ENCODE measurements at regions not wholly inside any gene's neighbourhood (a gene's known extent, or its start where the extent isn't known, plus 50 kb on each side); places are given as distances from the start of the nearest gene placed in this dataset.
A peak's percentile ranks its signal among the peaks of the same experiment; 100 is the strongest.

DNA sequence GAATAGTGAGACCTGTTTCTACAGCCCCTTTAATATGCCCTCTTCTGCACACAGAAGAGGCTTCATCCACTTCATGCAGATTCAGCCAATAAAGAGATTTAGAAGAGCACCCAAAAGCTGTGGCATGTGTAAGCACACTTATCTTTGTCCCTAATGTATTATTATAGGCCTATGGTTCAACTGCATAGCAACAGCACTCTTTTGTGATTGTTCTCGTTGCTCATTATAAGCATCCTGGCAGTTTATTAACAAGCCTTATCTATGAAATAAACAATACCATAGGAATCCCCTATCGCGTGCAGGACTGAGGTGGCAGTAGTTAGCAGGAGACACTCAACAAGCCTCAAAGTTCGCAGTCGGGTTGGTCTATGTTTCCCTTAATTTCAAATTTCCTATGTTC, 138.5 kb upstream of the BEND6 start:
- Histone ChIP-seq H3K4me2 (no peak overlapping the region), H3K4me3 (no peak overlapping the region), H3K4me1 (peaks cover 51% of the 10 kb centered on the region), H3K27ac (no peak overlapping the region), H3K9me3 (no peaks in the 10 kb centered on the region)
- TF ChIP-seq HOXA7 (CRISPR knock-in tag; IDR thresholded peaks at IDR 0.05) (no peak), CHD4 (IDR thresholded peaks at IDR 0.05; ENCODE audit: borderline replicate concordance) (no peak), HOXB5 (CRISPR knock-in tag; IDR thresholded peaks at IDR 0.05) (no peak), RFX5 (IDR thresholded peaks at IDR 0.05) (no peak), PHF8 (IDR thresholded peaks at IDR 0.05; ENCODE audit: borderline replicate concordance, low read depth) (no peak), CHD2 (IDR thresholded peaks at IDR 0.05; ENCODE audit: low read length, partially characterized antibody) (no peak), CBX2 (IDR thresholded peaks at IDR 0.05; ENCODE audit: borderline replicate concordance, low read depth) (no peak), PBX3 (IDR thresholded peaks at IDR 0.05) (no peak), FOXS1 (CRISPR knock-in tag; IDR thresholded peaks at IDR 0.05) (no peak)
- ATAC-seq (no peak), FAIRE-seq (no peak), DNase-seq (ENCODE audit: low read depth in 1 of 2, low spot score in 1 of 2) (no peak)
- ChIA-PET POLR2A (no interaction called here), CTCF (no interaction called here)
- 63% methylated on average over 5 of the region's 5 CpGs for WGBS (ENCODE audit: missing lambda C conversion rate)

DNA sequence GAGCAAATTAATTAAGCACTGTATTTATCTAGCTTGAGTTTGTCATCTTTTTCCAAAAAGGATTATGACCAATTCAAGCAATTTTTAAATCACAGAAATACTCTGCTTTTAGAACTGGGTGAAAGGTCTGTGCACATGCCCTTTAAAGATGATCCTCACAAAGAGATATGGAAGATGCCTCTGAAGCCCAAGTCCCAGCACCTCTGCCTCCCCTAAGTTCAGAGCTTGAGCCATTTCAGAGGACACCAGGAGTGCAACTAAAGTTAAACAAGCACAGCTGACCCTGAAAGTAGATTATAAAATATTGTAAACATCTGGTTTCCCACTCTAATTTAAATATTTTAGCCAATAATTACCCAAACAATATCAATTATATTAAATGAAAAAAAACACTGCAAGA, 139.5 kb upstream of the BEND6 start:
- 0 out of 3 replicates have a peak overlapping the region, but pooled peaks have one; percentile 56 for H3K4me2 ChIP-seq
- peaks cover 46% of the 10 kb centered on the region for H3K4me1 ChIP-seq
- no peaks in the 10 kb centered on the region for H3K9me3 ChIP-seq
- CTCF ChIA-PET = interaction anchor here (0.9 to 1.0 kb wide), 2 partner anchors 12 to 89 kb away, joined by 3 to 6 read pairs; no protein-coding TSS in a partner anchor
- DNase-seq (ENCODE audit: low read depth in 1 of 2, low spot score in 1 of 2) = no peak
- ATAC-seq = no peak; a peak in 1 of 6 replicates
- no peak for TF ChIP-seq EHF (CRISPR knock-in tag; IDR thresholded peaks at IDR 0.05)
- no peak for TF ChIP-seq ZC3H11A (IDR thresholded peaks at IDR 0.05)
- no peak for TF ChIP-seq FOSL2 (IDR thresholded peaks at IDR 0.05)
- TF ChIP-seq FOSL2 (CRISPR knock-in tag; IDR thresholded peaks at IDR 0.05) = no peak
- no peak for TF ChIP-seq EP300 (IDR thresholded peaks at IDR 0.05)
- no peak for TF ChIP-seq CHD4 (IDR thresholded peaks at IDR 0.05; ENCODE audit: borderline replicate concordance)
- no peak for TF ChIP-seq MYC (IDR thresholded peaks at IDR 0.05; ENCODE audit: borderline replicate concordance, low read length)
- TF ChIP-seq, protein P1, sequence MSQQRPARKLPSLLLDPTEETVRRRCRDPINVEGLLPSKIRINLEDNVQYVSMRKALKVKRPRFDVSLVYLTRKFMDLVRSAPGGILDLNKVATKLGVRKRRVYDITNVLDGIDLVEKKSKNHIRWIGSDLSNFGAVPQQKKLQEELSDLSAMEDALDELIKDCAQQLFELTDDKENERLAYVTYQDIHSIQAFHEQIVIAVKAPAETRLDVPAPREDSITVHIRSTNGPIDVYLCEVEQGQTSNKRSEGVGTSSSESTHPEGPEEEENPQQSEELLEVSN (IDR thresholded peaks at IDR 0.05; ENCODE audit: borderline replicate concordance, low read depth) = no peak
- no peak for TF ChIP-seq TFCP2L1 (CRISPR knock-in tag; IDR thresholded peaks at IDR 0.05)
- no peak for TF ChIP-seq HEYL (CRISPR knock-in tag; IDR thresholded peaks at IDR 0.05)
- no peak for TF ChIP-seq JUNB (IDR thresholded peaks at IDR 0.05)
- no peak for TF ChIP-seq HOXA7 (CRISPR knock-in tag; IDR thresholded peaks at IDR 0.05)
- no peak for TF ChIP-seq ZFP36 (IDR thresholded peaks at IDR 0.05; ENCODE audit: borderline replicate concordance, partially characterized antibody)
- no peak for TF ChIP-seq RAD21 (conservative IDR thresholded peaks at IDR 0.05 in 1 of 2, IDR thresholded peaks at IDR 0.05 in 1 of 2)
- no peak for TF ChIP-seq CBX2 (IDR thresholded peaks at IDR 0.05; ENCODE audit: borderline replicate concordance, low read depth)
- no peak for TF ChIP-seq HOXB13 (CRISPR knock-in tag; IDR thresholded peaks at IDR 0.05; ENCODE audit: low read depth)
- no peak for TF ChIP-seq RNF2 (IDR thresholded peaks at IDR 0.05; ENCODE audit: borderline replicate concordance, low read depth)
- no peak for TF ChIP-seq RCOR1 (IDR thresholded peaks at IDR 0.05; ENCODE audit: low read depth, low read length)
- no peak for FAIRE-seq
- POLR2A ChIA-PET = interaction anchor here (0.6 kb wide), 1 partner anchor 102 kb away, joined by 9 read pairs; no protein-coding TSS in a partner anchor
- no peak overlapping the region for H3K4me3 ChIP-seq
- no peak overlapping the region for H3K27ac ChIP-seq

- TF ChIP-seq NPAS2 (CRISPR knock-in tag; IDR thresholded peaks at IDR 0.05; ENCODE audit: borderline replicate concordance) (no peak), FOSB (CRISPR knock-in tag; IDR thresholded peaks at IDR 0.05) (no peak), RCOR1 (IDR thresholded peaks at IDR 0.05; ENCODE audit: low read depth, low read length) (no peak)
- no peaks in the 10 kb centered on the region for H3K9me3 ChIP-seq
- FAIRE-seq (no peak), ATAC-seq (peak; percentile 30 to 56; a peak in 2 of 6 replicates), DNase-seq (ENCODE audit: low read depth in 1 of 2, low spot score in 1 of 2) (no peak)
- H3K4me3 ChIP-seq = no peak overlapping the region
- H3K4me1 ChIP-seq = peaks cover 52% of the 10 kb centered on the region
- no peak overlapping the region for H3K27ac ChIP-seq
- POLR2A ChIA-PET = interaction anchor here (0.6 kb wide), 1 partner anchor 101 kb away, joined by 9 read pairs; no protein-coding TSS in a partner anchor
- CTCF ChIA-PET = interaction anchor here (0.9 to 1.0 kb wide), 2 partner anchors 12 to 90 kb away, joined by 3 to 6 read pairs; no protein-coding TSS in a partner anchor
- 74% methylated on average over 7 of the region's 7 CpGs for WGBS (ENCODE audit: missing lambda C conversion rate)
- peak overlapping the region; percentile 56 for H3K4me2 ChIP-seq
Observed at GRCh38 chr6:56814802-56815201, 140.1 kb upstream of the BEND6 start.
